GM12878 (cell line): ENCODE measurements at regions not wholly inside any gene's neighbourhood (a gene's known extent, or its start where the extent isn't known, plus 50 kb on each side); places are given as distances from the start of the nearest gene placed in this dataset.

Experiments used
- GATAD2B ChIP-seq: fragments of 450-650 bp; conservative IDR thresholded peaks from 2 replicates; pipeline ENCODE4 v1.6.1; 2017; ENCODE audit warnings: low read depth, mild to moderate bottlenecking, moderate library complexity
- NFYB ChIP-seq: IDR thresholded peaks from 2 replicates; pipeline ENCODE4 v1.6.1; 2011; ENCODE audit warnings: low read depth, mild to moderate bottlenecking, low read length, improper control_type of control experiment, moderate library complexity; ENCODE audit not compliant: insufficient read depth
- RFX5 ChIP-seq: IDR thresholded peaks from 2 replicates; pipeline ENCODE4 v1.6.1; 2011; ENCODE audit warnings: low read depth, low read length, improper control_type of control experiment
- SMAD5 ChIP-seq: IDR thresholded peaks from 2 replicates; pipeline ENCODE4 v1.6.1; 2016; ENCODE audit warnings: antibody characterized with exemption, low read depth
- ZNF24 ChIP-seq: fragments of 450-650 bp; IDR thresholded peaks from 2 replicates; pipeline ENCODE4 v1.6.1; 2017; ENCODE audit warnings: antibody characterized with exemption, mild to moderate bottlenecking
- TF ChIP-seq, protein P1 (sequence below): IDR thresholded peaks from 2 replicates; pipeline ENCODE4 v1.6.1; 2012; ENCODE audit warnings: mild to moderate bottlenecking, low read depth, low read length
- TF ChIP-seq, protein P2 (sequence below): fragments of 450-650 bp; formaldehyde crosslinking; IDR thresholded peaks from 2 replicates; pipeline ENCODE4 v1.4.0; 2020; ENCODE audit warnings: mild to moderate bottlenecking, moderate library complexity
- TF ChIP-seq, protein P3 (sequence below): fragments of 150-350 bp; IDR thresholded peaks from 2 replicates; pipeline ENCODE4 v1.6.1; 2014; ENCODE audit warnings: mild to moderate bottlenecking, low read depth, low read length
- TF ChIP-seq, protein P4 (sequence below): IDR thresholded peaks from 2 replicates; pipeline ENCODE4 v1.6.1; 2012; ENCODE audit warnings: low read length, inconsistent platforms

DNA sequence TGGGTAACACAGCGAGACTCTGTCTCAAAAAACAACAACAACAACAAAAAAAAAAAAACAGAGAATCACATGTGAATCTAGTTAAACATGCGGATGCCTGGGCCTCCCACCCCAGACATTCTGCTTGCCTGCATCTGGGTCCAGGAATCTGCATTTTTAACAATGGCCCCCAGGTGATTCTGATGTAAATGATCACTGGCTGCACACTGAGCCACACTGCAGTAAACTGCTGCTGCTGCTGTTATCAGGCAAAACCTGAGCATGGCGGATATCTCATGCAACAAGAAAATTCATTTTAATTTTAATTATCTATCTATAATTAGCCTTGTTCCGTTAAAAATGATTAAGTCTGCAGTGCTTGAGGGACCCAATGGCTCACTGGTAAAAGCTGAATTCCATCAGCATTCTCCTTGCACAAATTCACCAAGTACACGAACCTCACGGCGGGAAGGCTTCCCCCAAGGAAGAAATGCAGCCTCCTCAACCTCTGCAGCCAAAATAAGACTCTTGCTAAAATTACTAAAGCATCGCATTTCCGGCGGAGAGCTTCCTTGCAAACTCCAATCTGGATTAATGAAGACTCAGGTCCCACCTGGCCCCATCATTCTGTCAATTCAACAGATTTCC is 81.6 kb upstream of the SNX9 start (continued):
- TF ChIP-seq, protein P1, sequence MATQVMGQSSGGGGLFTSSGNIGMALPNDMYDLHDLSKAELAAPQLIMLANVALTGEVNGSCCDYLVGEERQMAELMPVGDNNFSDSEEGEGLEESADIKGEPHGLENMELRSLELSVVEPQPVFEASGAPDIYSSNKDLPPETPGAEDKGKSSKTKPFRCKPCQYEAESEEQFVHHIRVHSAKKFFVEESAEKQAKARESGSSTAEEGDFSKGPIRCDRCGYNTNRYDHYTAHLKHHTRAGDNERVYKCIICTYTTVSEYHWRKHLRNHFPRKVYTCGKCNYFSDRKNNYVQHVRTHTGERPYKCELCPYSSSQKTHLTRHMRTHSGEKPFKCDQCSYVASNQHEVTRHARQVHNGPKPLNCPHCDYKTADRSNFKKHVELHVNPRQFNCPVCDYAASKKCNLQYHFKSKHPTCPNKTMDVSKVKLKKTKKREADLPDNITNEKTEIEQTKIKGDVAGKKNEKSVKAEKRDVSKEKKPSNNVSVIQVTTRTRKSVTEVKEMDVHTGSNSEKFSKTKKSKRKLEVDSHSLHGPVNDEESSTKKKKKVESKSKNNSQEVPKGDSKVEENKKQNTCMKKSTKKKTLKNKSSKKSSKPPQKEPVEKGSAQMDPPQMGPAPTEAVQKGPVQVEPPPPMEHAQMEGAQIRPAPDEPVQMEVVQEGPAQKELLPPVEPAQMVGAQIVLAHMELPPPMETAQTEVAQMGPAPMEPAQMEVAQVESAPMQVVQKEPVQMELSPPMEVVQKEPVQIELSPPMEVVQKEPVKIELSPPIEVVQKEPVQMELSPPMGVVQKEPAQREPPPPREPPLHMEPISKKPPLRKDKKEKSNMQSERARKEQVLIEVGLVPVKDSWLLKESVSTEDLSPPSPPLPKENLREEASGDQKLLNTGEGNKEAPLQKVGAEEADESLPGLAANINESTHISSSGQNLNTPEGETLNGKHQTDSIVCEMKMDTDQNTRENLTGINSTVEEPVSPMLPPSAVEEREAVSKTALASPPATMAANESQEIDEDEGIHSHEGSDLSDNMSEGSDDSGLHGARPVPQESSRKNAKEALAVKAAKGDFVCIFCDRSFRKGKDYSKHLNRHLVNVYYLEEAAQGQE: no peak
- TF ChIP-seq, protein P2, sequence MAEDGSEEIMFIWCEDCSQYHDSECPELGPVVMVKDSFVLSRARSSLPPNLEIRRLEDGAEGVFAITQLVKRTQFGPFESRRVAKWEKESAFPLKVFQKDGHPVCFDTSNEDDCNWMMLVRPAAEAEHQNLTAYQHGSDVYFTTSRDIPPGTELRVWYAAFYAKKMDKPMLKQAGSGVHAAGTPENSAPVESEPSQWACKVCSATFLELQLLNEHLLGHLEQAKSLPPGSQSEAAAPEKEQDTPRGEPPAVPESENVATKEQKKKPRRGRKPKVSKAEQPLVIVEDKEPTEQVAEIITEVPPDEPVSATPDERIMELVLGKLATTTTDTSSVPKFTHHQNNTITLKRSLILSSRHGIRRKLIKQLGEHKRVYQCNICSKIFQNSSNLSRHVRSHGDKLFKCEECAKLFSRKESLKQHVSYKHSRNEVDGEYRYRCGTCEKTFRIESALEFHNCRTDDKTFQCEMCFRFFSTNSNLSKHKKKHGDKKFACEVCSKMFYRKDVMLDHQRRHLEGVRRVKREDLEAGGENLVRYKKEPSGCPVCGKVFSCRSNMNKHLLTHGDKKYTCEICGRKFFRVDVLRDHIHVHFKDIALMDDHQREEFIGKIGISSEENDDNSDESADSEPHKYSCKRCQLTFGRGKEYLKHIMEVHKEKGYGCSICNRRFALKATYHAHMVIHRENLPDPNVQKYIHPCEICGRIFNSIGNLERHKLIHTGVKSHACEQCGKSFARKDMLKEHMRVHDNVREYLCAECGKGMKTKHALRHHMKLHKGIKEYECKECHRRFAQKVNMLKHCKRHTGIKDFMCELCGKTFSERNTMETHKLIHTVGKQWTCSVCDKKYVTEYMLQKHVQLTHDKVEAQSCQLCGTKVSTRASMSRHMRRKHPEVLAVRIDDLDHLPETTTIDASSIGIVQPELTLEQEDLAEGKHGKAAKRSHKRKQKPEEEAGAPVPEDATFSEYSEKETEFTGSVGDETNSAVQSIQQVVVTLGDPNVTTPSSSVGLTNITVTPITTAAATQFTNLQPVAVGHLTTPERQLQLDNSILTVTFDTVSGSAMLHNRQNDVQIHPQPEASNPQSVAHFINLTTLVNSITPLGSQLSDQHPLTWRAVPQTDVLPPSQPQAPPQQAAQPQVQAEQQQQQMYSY (CRISPR knock-in tag): no peak
- TF ChIP-seq GATAD2B (no peak), RFX5 (no peak), ZNF24 (no peak), NFYB (no peak), SMAD5 (no peak)
- TF ChIP-seq, protein P3, sequence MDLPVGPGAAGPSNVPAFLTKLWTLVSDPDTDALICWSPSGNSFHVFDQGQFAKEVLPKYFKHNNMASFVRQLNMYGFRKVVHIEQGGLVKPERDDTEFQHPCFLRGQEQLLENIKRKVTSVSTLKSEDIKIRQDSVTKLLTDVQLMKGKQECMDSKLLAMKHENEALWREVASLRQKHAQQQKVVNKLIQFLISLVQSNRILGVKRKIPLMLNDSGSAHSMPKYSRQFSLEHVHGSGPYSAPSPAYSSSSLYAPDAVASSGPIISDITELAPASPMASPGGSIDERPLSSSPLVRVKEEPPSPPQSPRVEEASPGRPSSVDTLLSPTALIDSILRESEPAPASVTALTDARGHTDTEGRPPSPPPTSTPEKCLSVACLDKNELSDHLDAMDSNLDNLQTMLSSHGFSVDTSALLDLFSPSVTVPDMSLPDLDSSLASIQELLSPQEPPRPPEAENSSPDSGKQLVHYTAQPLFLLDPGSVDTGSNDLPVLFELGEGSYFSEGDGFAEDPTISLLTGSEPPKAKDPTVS: no peak
- TF ChIP-seq, protein P4, sequence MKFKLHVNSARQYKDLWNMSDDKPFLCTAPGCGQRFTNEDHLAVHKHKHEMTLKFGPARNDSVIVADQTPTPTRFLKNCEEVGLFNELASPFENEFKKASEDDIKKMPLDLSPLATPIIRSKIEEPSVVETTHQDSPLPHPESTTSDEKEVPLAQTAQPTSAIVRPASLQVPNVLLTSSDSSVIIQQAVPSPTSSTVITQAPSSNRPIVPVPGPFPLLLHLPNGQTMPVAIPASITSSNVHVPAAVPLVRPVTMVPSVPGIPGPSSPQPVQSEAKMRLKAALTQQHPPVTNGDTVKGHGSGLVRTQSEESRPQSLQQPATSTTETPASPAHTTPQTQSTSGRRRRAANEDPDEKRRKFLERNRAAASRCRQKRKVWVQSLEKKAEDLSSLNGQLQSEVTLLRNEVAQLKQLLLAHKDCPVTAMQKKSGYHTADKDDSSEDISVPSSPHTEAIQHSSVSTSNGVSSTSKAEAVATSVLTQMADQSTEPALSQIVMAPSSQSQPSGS: no peak
- TF ChIP-seq, all 136 proteins: peak for 0
